Adrenal gland (tissue), 5 donors: ENCODE measurements at regions not wholly inside any gene's neighbourhood (a gene's known extent, or its start where the extent isn't known, plus 50 kb on each side); places are given as distances from the start of the nearest gene placed in this dataset.

Source experiments
- CTCF ChIP-seq, 6 experiments: fragments of 450-650 bp in 4 of 6; fragments of 200-600 bp in 2 of 6; sonication (generic) in 1 of 6; IDR thresholded peaks; 1 replicate in 5 of 6; 2 replicates in 1 of 6; pipeline versions ENCODE4 v1.5.1 to v1.8.0; 2016 to 2021; ENCODE audit warnings: antibody characterized with exemption in 6 of 6, mild to moderate bottlenecking in 2 of 6, moderate library complexity in 1 of 6
- POLR2A ChIP-seq, 2 donors: fragments of 450-650 bp; IDR thresholded peaks; one replicate each; pipeline ENCODE4 v1.6.1; 2017; ENCODE audit warnings: antibody characterized with exemption in 2 of 2, mild to moderate bottlenecking in 2 of 2, moderate library complexity in 1 of 2
- donor health status: DM: no; HTN: no; CAD: no.

- TF ChIP-seq CTCF (IDR thresholded peaks at IDR 0.05): no peak
- TF ChIP-seq POLR2A (IDR thresholded peaks at IDR 0.05): no peak
Observed at GRCh38 chr14:38554026-38554425, 298.1 kb upstream of the CLEC14A start.
